Parathyroid adenoma (tissue), 2 donors: ENCODE measurements at regions not wholly inside any gene's neighbourhood (a gene's known extent, or its start where the extent isn't known, plus 50 kb on each side); places are given as distances from the start of the nearest gene placed in this dataset.

Source experiments
- H2AFZ ChIP-seq: fragments of 300-600 bp; sonication (generic); one replicate; pipeline ENCODE4 v1.7.0; 2017; ENCODE audit warnings: antibody characterized with exemption, mild to moderate bottlenecking
- H3K27ac ChIP-seq: fragments of 300-600 bp; sonication (generic); one replicate; pipeline ENCODE4 v1.7.0; 2017
- H3K27me3 ChIP-seq: fragments of 300-600 bp; sonication (generic); one replicate; pipeline ENCODE4 v1.7.0; 2017; ENCODE audit warnings: low read length; ENCODE audit not compliant: control insufficient read depth, insufficient read depth
- H3K36me3 ChIP-seq: fragments of 300-600 bp; sonication (generic); one replicate; pipeline ENCODE4 v1.7.0; 2017; ENCODE audit warnings: low read length; ENCODE audit not compliant: control insufficient read depth, insufficient read depth
- H3K4me1 ChIP-seq: fragments of 300-600 bp; sonication (generic); one replicate; pipeline ENCODE4 v1.7.0; 2017; ENCODE audit warnings: control low read depth
- H3K4me2 ChIP-seq: fragments of 300-600 bp; sonication (generic); one replicate; pipeline ENCODE4 v1.7.0; 2017; ENCODE audit warnings: low read length
- H3K4me3 ChIP-seq: fragments of 300-600 bp; sonication (generic); one replicate; pipeline ENCODE4 v1.7.0; 2017; ENCODE audit warnings: low read depth, low read length
- H3K79me2 ChIP-seq: fragments of 300-600 bp; sonication (generic); one replicate; pipeline ENCODE4 v1.7.0; 2017; ENCODE audit warnings: control low read depth
- H3K9ac ChIP-seq: fragments of 300-600 bp; sonication (generic); one replicate; pipeline ENCODE4 v1.7.0; 2017; ENCODE audit warnings: mild to moderate bottlenecking
- H3K9me3 ChIP-seq: fragments of 300-600 bp; sonication (generic); one replicate; pipeline ENCODE4 v1.7.0; 2017; ENCODE audit warnings: low read length; ENCODE audit not compliant: control insufficient read depth
- TF ChIP-seq, protein P1 (sequence below): fragments of 300-600 bp; sonication (generic); IDR thresholded peaks from one replicate; pipeline ENCODE4 v1.7.0; 2017; ENCODE audit warnings: antibody characterized with exemption, mild to moderate bottlenecking
- donor health status: primary hyperparathyroidism.

- no peak overlapping the region for H3K4me3 ChIP-seq
- TF ChIP-seq, protein P1, sequence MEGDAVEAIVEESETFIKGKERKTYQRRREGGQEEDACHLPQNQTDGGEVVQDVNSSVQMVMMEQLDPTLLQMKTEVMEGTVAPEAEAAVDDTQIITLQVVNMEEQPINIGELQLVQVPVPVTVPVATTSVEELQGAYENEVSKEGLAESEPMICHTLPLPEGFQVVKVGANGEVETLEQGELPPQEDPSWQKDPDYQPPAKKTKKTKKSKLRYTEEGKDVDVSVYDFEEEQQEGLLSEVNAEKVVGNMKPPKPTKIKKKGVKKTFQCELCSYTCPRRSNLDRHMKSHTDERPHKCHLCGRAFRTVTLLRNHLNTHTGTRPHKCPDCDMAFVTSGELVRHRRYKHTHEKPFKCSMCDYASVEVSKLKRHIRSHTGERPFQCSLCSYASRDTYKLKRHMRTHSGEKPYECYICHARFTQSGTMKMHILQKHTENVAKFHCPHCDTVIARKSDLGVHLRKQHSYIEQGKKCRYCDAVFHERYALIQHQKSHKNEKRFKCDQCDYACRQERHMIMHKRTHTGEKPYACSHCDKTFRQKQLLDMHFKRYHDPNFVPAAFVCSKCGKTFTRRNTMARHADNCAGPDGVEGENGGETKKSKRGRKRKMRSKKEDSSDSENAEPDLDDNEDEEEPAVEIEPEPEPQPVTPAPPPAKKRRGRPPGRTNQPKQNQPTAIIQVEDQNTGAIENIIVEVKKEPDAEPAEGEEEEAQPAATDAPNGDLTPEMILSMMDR: no peak
- no peak overlapping the region for H3K27ac ChIP-seq
- H2AFZ ChIP-seq: no peak overlapping the region
- no peaks in the 10 kb centered on the region for H3K36me3 ChIP-seq
- no peaks in the 10 kb centered on the region for H3K27me3 ChIP-seq
- no peak overlapping the region for H3K4me2 ChIP-seq
- peaks cover 2% of the 10 kb centered on the region for H3K4me1 ChIP-seq
- no peaks in the 10 kb centered on the region for H3K9me3 ChIP-seq
- no peak overlapping the region for H3K9ac ChIP-seq
- H3K79me2 ChIP-seq: no peaks in the 10 kb centered on the region
Measured at GRCh38 chr10:10038348-10038747, 979.3 kb upstream of the CELF2 start.

DNA sequence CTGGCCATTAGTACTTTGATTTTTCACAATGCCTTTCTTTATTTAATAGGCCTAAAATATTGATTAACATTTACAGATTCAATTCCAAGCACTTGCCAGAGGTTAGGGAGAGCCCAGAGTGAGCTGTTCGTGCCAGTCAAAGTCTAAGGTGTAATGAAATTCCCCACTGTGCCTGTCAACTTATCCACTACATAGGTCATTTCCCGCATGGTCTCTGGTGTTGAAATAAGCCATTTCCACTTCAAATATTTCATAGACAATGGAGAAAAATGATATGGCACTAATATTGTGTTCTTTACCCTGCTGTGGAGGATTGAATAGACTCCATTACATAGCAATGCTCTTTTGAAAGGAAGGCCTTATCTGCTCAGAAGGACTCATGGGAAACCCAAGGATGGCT, 978.1 kb upstream of the CELF2 start:
- no peaks in the 10 kb centered on the region for H3K27me3 ChIP-seq
- no peaks in the 10 kb centered on the region for H3K36me3 ChIP-seq
- no peak overlapping the region for H3K27ac ChIP-seq
- no peaks in the 10 kb centered on the region for H3K9me3 ChIP-seq
- H3K79me2 ChIP-seq: no peaks in the 10 kb centered on the region
- TF ChIP-seq, protein P1: no peak
- H3K4me3 ChIP-seq: no peak overlapping the region
- no peak overlapping the region for H3K4me2 ChIP-seq
- H3K4me1 ChIP-seq: peaks cover 2% of the 10 kb centered on the region
- no peak overlapping the region for H2AFZ ChIP-seq
- no peak overlapping the region for H3K9ac ChIP-seq

DNA sequence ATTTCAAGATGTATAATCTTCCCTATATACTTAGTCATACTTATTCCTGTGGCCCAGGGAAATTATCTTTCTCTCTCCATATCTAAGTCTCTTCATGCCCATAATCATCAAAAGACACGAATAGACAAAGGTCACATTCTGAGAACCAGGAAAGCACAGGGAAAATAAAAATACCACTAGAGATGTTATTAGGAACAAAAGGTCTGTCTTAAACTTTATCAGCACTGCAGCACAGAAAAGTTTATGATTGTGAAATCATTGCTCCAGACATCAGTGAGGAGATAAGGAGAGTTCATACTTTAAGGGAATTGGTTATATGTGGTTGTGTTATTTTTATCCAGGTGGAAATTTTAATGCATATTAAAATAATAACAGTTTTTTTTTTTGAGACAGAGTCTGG, 974.6 kb upstream of the CELF2 start:
- no peaks in the 10 kb centered on the region for H3K79me2 ChIP-seq
- H3K4me3 ChIP-seq: no peak overlapping the region
- H3K9ac ChIP-seq: no peak overlapping the region
- TF ChIP-seq, protein P1: no peak
- no peak overlapping the region for H2AFZ ChIP-seq
- no peak overlapping the region for H3K4me2 ChIP-seq
- no peaks in the 10 kb centered on the region for H3K27me3 ChIP-seq
- no peaks in the 10 kb centered on the region for H3K36me3 ChIP-seq
- no peak overlapping the region for H3K27ac ChIP-seq
- H3K9me3 ChIP-seq: no peaks in the 10 kb centered on the region
- peaks cover 2% of the 10 kb centered on the region for H3K4me1 ChIP-seq

DNA sequence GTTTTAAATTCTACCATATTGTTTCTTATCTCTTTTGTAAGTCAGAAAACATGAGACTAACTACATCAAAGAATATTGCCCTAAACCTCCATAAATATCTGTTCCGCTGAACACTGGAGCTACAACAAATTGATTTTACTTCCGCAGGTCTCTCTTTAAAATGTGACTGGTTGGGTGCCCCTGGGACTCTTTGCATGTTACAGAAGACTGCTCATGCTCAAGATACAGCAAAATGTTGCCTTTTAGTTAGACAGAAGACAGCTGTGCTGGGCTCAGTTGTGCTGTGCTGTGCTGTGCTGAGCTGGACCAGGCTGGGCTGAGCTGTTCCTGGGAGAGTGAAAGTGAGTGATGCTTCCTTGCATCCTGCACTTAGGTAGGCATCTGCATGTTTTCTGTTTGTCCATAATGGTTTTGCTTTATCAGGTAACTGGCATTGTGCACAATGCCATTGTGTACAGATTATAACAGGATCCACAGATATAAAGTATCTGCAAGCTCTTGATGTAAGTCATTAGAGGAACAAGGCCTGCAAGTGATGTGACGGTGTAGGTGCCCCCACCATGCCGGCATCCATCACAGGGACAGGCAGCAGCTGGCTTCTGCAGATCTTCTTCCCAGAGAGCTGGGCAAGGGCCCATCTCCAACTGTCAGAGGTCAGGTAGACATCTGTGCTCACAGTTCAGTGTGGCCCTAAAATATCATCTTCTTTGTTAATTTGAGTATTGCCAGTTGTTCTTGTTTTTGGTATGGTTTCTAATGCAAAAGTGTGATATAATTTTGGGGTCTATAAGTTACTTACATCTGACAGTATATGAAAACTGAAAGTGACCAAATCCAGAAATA, 972.5 kb upstream of the CELF2 start:
- H2AFZ ChIP-seq: no peak overlapping the region
- H3K4me1 ChIP-seq: peaks cover 2% of the 10 kb centered on the region
- TF ChIP-seq, protein P1: no peak
- no peak overlapping the region for H3K9ac ChIP-seq
- no peak overlapping the region for H3K27ac ChIP-seq
- no peak overlapping the region for H3K4me2 ChIP-seq
- H3K27me3 ChIP-seq: no peaks in the 10 kb centered on the region
- H3K79me2 ChIP-seq: no peaks in the 10 kb centered on the region
- H3K9me3 ChIP-seq: no peaks in the 10 kb centered on the region
- no peaks in the 10 kb centered on the region for H3K36me3 ChIP-seq
- H3K4me3 ChIP-seq: no peak overlapping the region

DNA sequence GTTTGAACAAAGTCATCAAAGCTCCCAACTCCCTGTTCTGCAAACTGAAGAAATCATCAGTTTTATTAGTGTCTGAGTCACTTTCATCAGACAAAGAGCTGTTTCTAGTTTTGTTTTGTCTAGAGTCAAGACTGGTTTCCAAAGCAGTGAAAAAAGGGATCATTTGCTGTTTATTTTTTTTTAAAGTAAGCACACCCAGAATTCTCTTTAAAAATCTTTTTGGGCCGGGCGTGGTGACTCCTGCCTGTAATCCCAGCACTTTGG, 972.0 kb upstream of the CELF2 start:
- no peaks in the 10 kb centered on the region for H3K79me2 ChIP-seq
- no peak overlapping the region for H3K9ac ChIP-seq
- no peak overlapping the region for H2AFZ ChIP-seq
- TF ChIP-seq, protein P1: no peak
- H3K9me3 ChIP-seq: no peaks in the 10 kb centered on the region
- no peaks in the 10 kb centered on the region for H3K27me3 ChIP-seq
- H3K4me3 ChIP-seq: no peak overlapping the region
- H3K4me1 ChIP-seq: peaks cover 2% of the 10 kb centered on the region
- H3K27ac ChIP-seq: no peak overlapping the region
- H3K36me3 ChIP-seq: no peaks in the 10 kb centered on the region
- H3K4me2 ChIP-seq: no peak overlapping the region
